Spleen (tissue), 11 donors: ENCODE measurements at regions not wholly inside any gene's neighbourhood (a gene's known extent, or its start where the extent isn't known, plus 50 kb on each side); places are given as distances from the start of the nearest gene placed in this dataset.

Experiments used
- DNase-seq: peaks from one replicate; pipeline ENCODE4 v3.0.0-alpha.2; 2020
- H3K27ac ChIP-seq, 8 donors: fragments of 200-600 bp; sonication (generic) in 7 of 8; 1 replicate in 4 of 8; 2 replicates in 4 of 8; pipeline versions ENCODE4 v1.5.0 to v1.8.0; 2016 to 2021; ENCODE audit warnings: inconsistent platforms in 4 of 8, mild to moderate bottlenecking in 4 of 8, moderate library complexity in 1 of 8
- H3K27me3 ChIP-seq, 7 donors: fragments of 200-600 bp; sonication (generic) in 6 of 7; replicated peaks in 1 of 7; 1 replicate in 4 of 7; 2 replicates in 3 of 7; pipeline versions ENCODE4 v1.5.0 to v1.8.0; 2016 to 2021; ENCODE audit warnings: inconsistent platforms in 3 of 7, mild to moderate bottlenecking in 1 of 7
- H3K36me3 ChIP-seq, 6 donors: fragments of 200-600 bp; sonication (generic) in 5 of 6; 1 replicate in 4 of 6; 2 replicates in 2 of 6; pipeline versions ENCODE4 v1.5.0 to v1.8.0; 2016 to 2021; ENCODE audit warnings: inconsistent platforms in 2 of 6
- H3K4me1 ChIP-seq, 6 donors: fragments of 200-600 bp; sonication (generic) in 5 of 6; 1 replicate in 3 of 6; 2 replicates in 3 of 6; pipeline versions ENCODE4 v1.5.0 to v1.8.0; 2016 to 2021; ENCODE audit warnings: inconsistent platforms in 3 of 6
- H3K4me3 ChIP-seq, 8 donors: fragments of 200-600 bp; sonication (generic) in 7 of 8; 1 replicate in 4 of 8; 2 replicates in 4 of 8; pipeline versions ENCODE4 v1.5.0 to v1.8.0; 2016 to 2021; ENCODE audit warnings: inconsistent platforms in 4 of 8, mild to moderate bottlenecking in 4 of 8, moderate library complexity in 2 of 8
- H3K9me3 ChIP-seq, 8 donors: fragments of 200-600 bp; sonication (generic) in 7 of 8; 1 replicate in 4 of 8; 2 replicates in 4 of 8; pipeline versions ENCODE4 v1.5.0 to v1.8.0; 2016 to 2021; ENCODE audit warnings: inconsistent platforms in 4 of 8
- POLR2A ChIP-seq, 3 donors: fragments of 450-650 bp; IDR thresholded peaks; one replicate each; pipeline ENCODE4 v1.5.1; 2017; ENCODE audit warnings: antibody characterized with exemption in 3 of 3, mild to moderate bottlenecking in 1 of 3
- POLR2AphosphoS5 ChIP-seq, 3 donors: sonication (generic); formaldehyde crosslinking; IDR thresholded peaks; one replicate each; pipeline ENCODE4 v1.5.1; 2017; ENCODE audit warnings: antibody characterized with exemption in 3 of 3
- WGBS, 5 donors: extraction: QIAGEN DNeasy Blood & Tissue Kit in 3 of 5; methylation state at CpG; one replicate each; pipeline versions ENCODE4 v1.1.5 to v1.1.7; 2013 to 2018; 5-methylcytosine and 5-hydroxymethylcytosine counted together
- intact Hi-C: fragments of 100-400 bp; cut with DNase I; formaldehyde crosslinking; loops from one replicate; pipeline ENCODE4 v1.15.0; 2023; ENCODE audit warnings: low total_unique reads
- TF ChIP-seq, protein P1 (sequence below), 11 experiments: fragments of 200-600 bp in 7 of 11; fragments of 450-650 bp in 4 of 11; sonication (generic) in 4 of 11; IDR thresholded peaks in 8 of 11; conservative IDR thresholded peaks in 3 of 11; 1 replicate in 7 of 11; 2 replicates in 4 of 11; pipeline versions ENCODE4 v1.4.0 to v1.8.0; 2016 to 2021; ENCODE audit warnings: antibody characterized with exemption in 11 of 11, inconsistent platforms in 4 of 11, mild to moderate bottlenecking in 1 of 11
- donor health status: healthy with polysubstance abuse.
- donor health status: DM: no; HTN: no; CAD: no; lungs with moderate emphysema.
- donor health status: DM: no; HTN: no; CAD: no.
- donor health status: Bipolar disorder and iron deficiency.
- donor health status: healthy.
- donor health status: DM: no; HTN: no; CAD: no.
- donor health status: DM: yes; HTN: yes; CAD: no.

- Histone ChIP-seq H3K4me1 (no peaks in the 10 kb centered on the region), H3K9me3 (peaks cover 0 to 26% (median 19%) of the 10 kb centered on the region in 8 donors), H3K36me3 (no peaks in the 10 kb centered on the region), H3K27me3 (no peaks in the 10 kb centered on the region), H3K4me3 (no peak overlapping the region), H3K27ac (no peak overlapping the region)
- intact Hi-C loops: no loop called here
- 37 to 57% (median 45%) methylated on average over 2 of the region's 2 CpGs for WGBS, 5 donors
- DNase-seq: no peak
- TF ChIP-seq POLR2A (IDR thresholded peaks at IDR 0.05): no peak
- TF ChIP-seq, protein P1, sequence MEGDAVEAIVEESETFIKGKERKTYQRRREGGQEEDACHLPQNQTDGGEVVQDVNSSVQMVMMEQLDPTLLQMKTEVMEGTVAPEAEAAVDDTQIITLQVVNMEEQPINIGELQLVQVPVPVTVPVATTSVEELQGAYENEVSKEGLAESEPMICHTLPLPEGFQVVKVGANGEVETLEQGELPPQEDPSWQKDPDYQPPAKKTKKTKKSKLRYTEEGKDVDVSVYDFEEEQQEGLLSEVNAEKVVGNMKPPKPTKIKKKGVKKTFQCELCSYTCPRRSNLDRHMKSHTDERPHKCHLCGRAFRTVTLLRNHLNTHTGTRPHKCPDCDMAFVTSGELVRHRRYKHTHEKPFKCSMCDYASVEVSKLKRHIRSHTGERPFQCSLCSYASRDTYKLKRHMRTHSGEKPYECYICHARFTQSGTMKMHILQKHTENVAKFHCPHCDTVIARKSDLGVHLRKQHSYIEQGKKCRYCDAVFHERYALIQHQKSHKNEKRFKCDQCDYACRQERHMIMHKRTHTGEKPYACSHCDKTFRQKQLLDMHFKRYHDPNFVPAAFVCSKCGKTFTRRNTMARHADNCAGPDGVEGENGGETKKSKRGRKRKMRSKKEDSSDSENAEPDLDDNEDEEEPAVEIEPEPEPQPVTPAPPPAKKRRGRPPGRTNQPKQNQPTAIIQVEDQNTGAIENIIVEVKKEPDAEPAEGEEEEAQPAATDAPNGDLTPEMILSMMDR (IDR thresholded peaks at IDR 0.05 in 8 of 11, conservative IDR thresholded peaks at IDR 0.05 in 3 of 11): no peak
- no peak for TF ChIP-seq POLR2AphosphoS5 (IDR thresholded peaks at IDR 0.05)
These were observed 361.9 kb upstream of the FSHR start for GRCh38 chr2:49515996-49516782.

DNA sequence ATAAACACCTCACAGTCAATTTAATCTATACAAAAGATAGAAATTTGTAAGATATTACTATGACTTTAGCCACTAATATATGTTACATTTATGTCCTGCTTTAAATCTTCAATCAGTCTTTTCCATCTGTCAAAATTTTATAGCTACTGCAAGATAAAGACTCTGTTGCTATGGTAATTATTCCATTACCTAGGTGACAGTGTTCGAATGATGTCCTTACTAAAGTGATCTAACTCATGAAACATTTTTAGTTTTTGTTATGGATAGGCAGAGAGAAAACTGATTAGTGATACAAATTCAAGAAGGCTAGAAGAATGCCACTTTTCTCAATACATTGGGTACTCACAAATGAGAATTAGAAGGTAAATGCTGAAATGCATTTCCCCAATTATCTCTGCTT is 359.9 kb upstream of the FSHR start:
- intact Hi-C loops: no loop called here
- H3K27me3 ChIP-seq: no peaks in the 10 kb centered on the region

GRCh38 chr2:49490710-49491109 is 336.4 kb upstream of the FSHR start:
- intact Hi-C loops: no loop called here
- no peak overlapping the region for H3K4me3 ChIP-seq
- TF ChIP-seq, protein P1 (IDR thresholded peaks at IDR 0.05 in 8 of 11, conservative IDR thresholded peaks at IDR 0.05 in 3 of 11): peak in 1 of 11 experiments; percentile 10
- TF ChIP-seq POLR2AphosphoS5 (IDR thresholded peaks at IDR 0.05) (no peak), POLR2A (IDR thresholded peaks at IDR 0.05) (no peak)
- DNase-seq: no peak
- no peaks in the 10 kb centered on the region for H3K36me3 ChIP-seq
- H3K4me1 ChIP-seq: no peaks in the 10 kb centered on the region
- no peak overlapping the region for H3K27ac ChIP-seq
- H3K9me3 ChIP-seq: peaks cover 0 to 25% (median 14%) of the 10 kb centered on the region in 8 donors
- WGBS, 5 donors: 49 to 67% (median 50%) methylated on average over 5 of the region's 5 CpGs
- H3K27me3 ChIP-seq: no peaks in the 10 kb centered on the region

More for the DNA sequence above, 359.9 kb upstream of the FSHR start:
- Histone ChIP-seq H3K4me3 (no peak overlapping the region), H3K9me3 (peaks cover 0 to 17% (median 9%) of the 10 kb centered on the region in 8 donors), H3K36me3 (no peaks in the 10 kb centered on the region), H3K4me1 (no peaks in the 10 kb centered on the region), H3K27ac (no peak overlapping the region)
- 53 to 75% (median 56%) methylated on average over 1 of the region's 1 CpG for WGBS, 5 donors
- no peak for DNase-seq
- no peak for TF ChIP-seq POLR2A (IDR thresholded peaks at IDR 0.05)
- no peak for TF ChIP-seq POLR2AphosphoS5 (IDR thresholded peaks at IDR 0.05)
- TF ChIP-seq, protein P1 (IDR thresholded peaks at IDR 0.05 in 8 of 11, conservative IDR thresholded peaks at IDR 0.05 in 3 of 11): no peak

GRCh38 chr2:49487139-49487538 is 332.8 kb upstream of the FSHR start:
- Histone ChIP-seq H3K4me1 (no peaks in the 10 kb centered on the region), H3K4me3 (no peak overlapping the region), H3K9me3 (peaks cover 0 to 25% (median 7%) of the 10 kb centered on the region in 8 donors), H3K27me3 (no peaks in the 10 kb centered on the region), H3K36me3 (no peaks in the 10 kb centered on the region), H3K27ac (no peak overlapping the region)
- DNase-seq: no peak
- WGBS, 5 donors: 84 to 94% (median 91%) methylated on average over 1 of the region's 1 CpG
- TF ChIP-seq, protein P1 (IDR thresholded peaks at IDR 0.05 in 8 of 11, conservative IDR thresholded peaks at IDR 0.05 in 3 of 11): no peak
- no peak for TF ChIP-seq POLR2AphosphoS5 (IDR thresholded peaks at IDR 0.05)
- no peak for TF ChIP-seq POLR2A (IDR thresholded peaks at IDR 0.05)
- intact Hi-C loops: no loop called here
